ENCODE measurements at regions not wholly inside any gene's neighbourhood (a gene's known extent, or its start where the extent isn't known, plus 50 kb on each side); places are given as distances from the start of the nearest gene placed in this dataset.
A peak's percentile ranks its signal among the peaks of the same experiment; 100 is the strongest.

DNA sequence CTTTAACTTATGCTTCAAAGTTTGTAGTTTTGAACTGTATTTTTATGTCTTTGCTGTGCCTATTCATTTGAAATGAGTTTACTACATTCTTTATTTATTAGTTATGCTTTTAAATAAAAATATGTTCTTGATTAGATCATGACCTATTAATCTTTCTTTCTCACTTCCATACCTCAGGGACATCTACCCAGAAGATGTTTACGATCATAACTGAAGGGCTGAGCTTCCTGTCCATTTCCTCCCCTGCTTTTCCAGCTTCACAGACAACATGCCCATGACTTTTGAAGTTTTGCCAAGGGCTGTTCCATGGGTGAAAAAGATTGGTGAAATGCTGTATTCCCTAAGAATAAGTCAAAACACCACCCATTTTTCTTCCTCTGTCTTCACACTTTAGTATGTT lies 99.7 kb upstream of the DDIT4L start:
- Histone ChIP-seq H3K4me2 (ENCODE audit: low read length) (peak overlapping the region; percentile 27), H2AFZ (ENCODE audit: low read depth, low read length) (no peak overlapping the region), H3K9ac (ENCODE audit: low read length) (no peak overlapping the region), H4K20me1 (ENCODE audit: insufficient read depth, low read length) (no peaks in the 10 kb centered on the region), H3K36me3 (ENCODE audit: insufficient read depth, low read length) (no peaks in the 10 kb centered on the region), H3K4me1 (ENCODE audit: insufficient read depth, low read length) (peaks cover 18% of the 10 kb centered on the region), H3K79me2 (ENCODE audit: insufficient read depth, low read length) (no peaks in the 10 kb centered on the region), H3K4me3 (ENCODE audit: insufficient read depth, low read depth, low read length) (no peak overlapping the region), H3K27me3 (ENCODE audit: insufficient read depth, low read length) (no peaks in the 10 kb centered on the region), H3K9me3 (ENCODE audit: insufficient read depth, low read depth, low read length) (no peaks in the 10 kb centered on the region), H3K27ac (ENCODE audit: low read depth, low read length) (no peak overlapping the region)
- TF ChIP-seq EZH2 (IDR thresholded peaks at IDR 0.05; ENCODE audit: insufficient read depth, low read length), result no peak
- no peak for TF ChIP-seq CTCF (IDR thresholded peaks at IDR 0.05; ENCODE audit: insufficient read depth, low read depth, low read length)
- DNase-seq (ENCODE audit: low read depth) (no peak), FAIRE-seq (no peak)
- H3K4me3 Mint-ChIP-seq (ENCODE audit: unreplicated experiment), result no peak overlapping the region
- H3K4me1 Mint-ChIP-seq (ENCODE audit: low read depth, unreplicated experiment), result peaks cover 24% of the 10 kb centered on the region
- no peaks in the 10 kb centered on the region for H3K27me3 Mint-ChIP-seq (ENCODE audit: low read depth, unreplicated experiment)
- no peaks in the 10 kb centered on the region for H3K36me3 Mint-ChIP-seq (ENCODE audit: low read depth, unreplicated experiment)
- H3K9me3 Mint-ChIP-seq (ENCODE audit: unreplicated experiment), result no peaks in the 10 kb centered on the region
- peak overlapping the region; percentile 67 for H3K27ac Mint-ChIP-seq (ENCODE audit: unreplicated experiment)

DNA sequence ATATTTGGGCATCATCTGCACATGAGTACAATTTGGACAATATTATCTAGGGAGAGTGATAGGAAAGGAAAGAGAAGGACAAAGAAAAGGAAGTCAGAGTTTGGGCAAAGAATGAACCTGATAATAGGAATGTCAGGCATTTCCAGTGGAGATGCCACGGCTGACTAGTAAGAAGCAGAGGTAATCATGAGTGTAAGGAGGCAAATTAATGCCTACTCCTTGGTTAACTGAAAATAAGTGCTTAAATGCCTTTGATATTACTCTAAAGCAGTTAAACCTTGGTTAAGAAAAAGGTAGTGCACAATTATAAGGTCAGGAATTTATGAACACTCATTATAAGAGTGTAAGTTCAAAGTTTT lies 99.2 kb upstream of the DDIT4L start:
- Histone ChIP-seq H3K27me3 (ENCODE audit: insufficient read depth, low read length) (no peaks in the 10 kb centered on the region), H3K4me3 (ENCODE audit: insufficient read depth, low read depth, low read length) (no peak overlapping the region), H3K4me2 (ENCODE audit: low read length) (peak overlapping the region; percentile 46), H3K9me3 (ENCODE audit: insufficient read depth, low read depth, low read length) (no peaks in the 10 kb centered on the region), H3K4me1 (ENCODE audit: insufficient read depth, low read length) (peaks cover 18% of the 10 kb centered on the region), H3K79me2 (ENCODE audit: insufficient read depth, low read length) (no peaks in the 10 kb centered on the region), H3K9ac (ENCODE audit: low read length) (no peak overlapping the region), H3K27ac (ENCODE audit: low read depth, low read length) (no peak overlapping the region), H4K20me1 (ENCODE audit: insufficient read depth, low read length) (no peaks in the 10 kb centered on the region), H2AFZ (ENCODE audit: low read depth, low read length) (no peak overlapping the region), H3K36me3 (ENCODE audit: insufficient read depth, low read length) (no peaks in the 10 kb centered on the region)
- H3K27ac Mint-ChIP-seq (ENCODE audit: unreplicated experiment), result peak overlapping the region; percentile 84
- no peaks in the 10 kb centered on the region for H3K27me3 Mint-ChIP-seq (ENCODE audit: low read depth, unreplicated experiment)
- FAIRE-seq, result peak; percentile 54
- DNase-seq (ENCODE audit: low read depth), result peak; percentile 40
- H3K9me3 Mint-ChIP-seq (ENCODE audit: unreplicated experiment), result no peaks in the 10 kb centered on the region
- TF ChIP-seq CTCF (IDR thresholded peaks at IDR 0.05; ENCODE audit: insufficient read depth, low read depth, low read length) (no peak), EZH2 (IDR thresholded peaks at IDR 0.05; ENCODE audit: insufficient read depth, low read length) (no peak)
- H3K4me1 Mint-ChIP-seq (ENCODE audit: low read depth, unreplicated experiment), result peaks cover 24% of the 10 kb centered on the region
- no peaks in the 10 kb centered on the region for H3K36me3 Mint-ChIP-seq (ENCODE audit: low read depth, unreplicated experiment)
- no peak overlapping the region for H3K4me3 Mint-ChIP-seq (ENCODE audit: unreplicated experiment)

DNA sequence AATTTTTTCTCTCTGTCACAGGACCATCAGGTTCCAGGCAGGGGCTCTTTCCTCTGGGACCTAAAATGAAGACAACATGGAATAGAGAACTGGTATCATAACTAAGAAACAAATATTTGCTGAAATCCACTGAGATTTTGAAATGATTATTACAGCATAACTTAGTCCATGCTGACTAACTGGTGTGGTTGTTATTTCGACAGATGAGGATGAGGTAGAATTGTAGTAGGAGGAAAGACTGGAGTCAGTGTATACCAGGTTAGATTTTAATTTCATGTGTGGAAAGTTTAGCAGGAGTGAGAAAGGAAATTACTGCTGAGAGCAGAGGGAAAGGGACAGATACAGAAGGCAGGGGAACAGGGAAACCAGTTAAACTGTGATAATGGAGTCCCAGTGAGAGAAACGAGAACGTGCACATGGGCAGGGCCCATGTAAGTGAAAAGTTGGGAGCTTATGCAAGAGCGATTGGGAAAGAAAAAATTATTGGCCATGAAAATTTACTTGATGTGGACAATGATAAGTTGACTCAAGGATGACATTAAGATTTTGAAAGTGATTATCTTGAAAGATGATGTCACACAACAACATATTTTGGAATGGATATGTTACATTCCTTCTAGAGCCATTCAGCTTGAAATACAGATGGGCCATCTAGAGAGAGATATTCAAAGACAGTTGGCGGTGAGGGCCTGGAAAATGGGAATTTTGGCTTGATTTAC lies 98.7 kb upstream of the DDIT4L start:
- no peaks in the 10 kb centered on the region for H3K27me3 Mint-ChIP-seq (ENCODE audit: low read depth, unreplicated experiment)
- FAIRE-seq, result peak; percentile 60
- Histone ChIP-seq H3K27ac (ENCODE audit: low read depth, low read length) (peak overlapping the region; percentile 17), H3K9ac (ENCODE audit: low read length) (no peak overlapping the region), H3K4me1 (ENCODE audit: insufficient read depth, low read length) (peaks cover 18% of the 10 kb centered on the region), H3K4me3 (ENCODE audit: insufficient read depth, low read depth, low read length) (no peak overlapping the region), H3K36me3 (ENCODE audit: insufficient read depth, low read length) (no peaks in the 10 kb centered on the region), H2AFZ (ENCODE audit: low read depth, low read length) (no peak overlapping the region), H3K9me3 (ENCODE audit: insufficient read depth, low read depth, low read length) (no peaks in the 10 kb centered on the region), H3K27me3 (ENCODE audit: insufficient read depth, low read length) (no peaks in the 10 kb centered on the region), H3K79me2 (ENCODE audit: insufficient read depth, low read length) (no peaks in the 10 kb centered on the region), H4K20me1 (ENCODE audit: insufficient read depth, low read length) (no peaks in the 10 kb centered on the region), H3K4me2 (ENCODE audit: low read length) (peak overlapping the region; percentile 46)
- H3K36me3 Mint-ChIP-seq (ENCODE audit: low read depth, unreplicated experiment), result no peaks in the 10 kb centered on the region
- H3K4me1 Mint-ChIP-seq (ENCODE audit: low read depth, unreplicated experiment), result peaks cover 24% of the 10 kb centered on the region
- no peak overlapping the region for H3K4me3 Mint-ChIP-seq (ENCODE audit: unreplicated experiment)
- H3K27ac Mint-ChIP-seq (ENCODE audit: unreplicated experiment), result peak overlapping the region; percentile 84
- TF ChIP-seq EZH2 (IDR thresholded peaks at IDR 0.05; ENCODE audit: insufficient read depth, low read length) (no peak), CTCF (IDR thresholded peaks at IDR 0.05; ENCODE audit: insufficient read depth, low read depth, low read length) (no peak)
- no peaks in the 10 kb centered on the region for H3K9me3 Mint-ChIP-seq (ENCODE audit: unreplicated experiment)
- DNase-seq (ENCODE audit: low read depth), result no peak
